ENCODE measurements at regions not wholly inside any gene's neighbourhood (a gene's known extent, or its start where the extent isn't known, plus 50 kb on each side); places are given as distances from the start of the nearest gene placed in this dataset.

DNA sequence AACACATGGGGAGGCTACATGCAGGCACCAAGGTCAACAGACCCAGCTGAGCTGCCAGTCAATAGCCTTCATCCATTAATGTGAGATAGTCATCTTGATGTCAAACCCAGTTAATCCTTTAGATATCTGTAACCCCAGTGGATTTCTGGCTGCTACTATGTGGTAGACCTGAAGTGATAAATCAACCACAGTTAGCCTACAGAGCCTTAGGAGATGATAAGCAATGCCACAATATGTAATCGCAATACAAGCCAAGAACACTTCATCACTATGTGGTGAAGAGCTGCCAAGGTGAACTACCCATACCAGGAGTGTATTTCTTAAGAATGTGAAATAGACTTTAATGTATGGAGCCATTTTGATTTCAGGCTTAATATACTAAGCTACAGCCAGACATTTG lies 1175.5 kb downstream of the DTWD2 start:
- DNase-seq (ENCODE audit: low spot score) (no peak), ATAC-seq (ENCODE audit: insufficient number of reproducible peaks, low FRiP score, low read depth) (no peak)
- no peak overlapping the region for H3K4me3 ChIP-seq
- TF ChIP-seq, protein P1, sequence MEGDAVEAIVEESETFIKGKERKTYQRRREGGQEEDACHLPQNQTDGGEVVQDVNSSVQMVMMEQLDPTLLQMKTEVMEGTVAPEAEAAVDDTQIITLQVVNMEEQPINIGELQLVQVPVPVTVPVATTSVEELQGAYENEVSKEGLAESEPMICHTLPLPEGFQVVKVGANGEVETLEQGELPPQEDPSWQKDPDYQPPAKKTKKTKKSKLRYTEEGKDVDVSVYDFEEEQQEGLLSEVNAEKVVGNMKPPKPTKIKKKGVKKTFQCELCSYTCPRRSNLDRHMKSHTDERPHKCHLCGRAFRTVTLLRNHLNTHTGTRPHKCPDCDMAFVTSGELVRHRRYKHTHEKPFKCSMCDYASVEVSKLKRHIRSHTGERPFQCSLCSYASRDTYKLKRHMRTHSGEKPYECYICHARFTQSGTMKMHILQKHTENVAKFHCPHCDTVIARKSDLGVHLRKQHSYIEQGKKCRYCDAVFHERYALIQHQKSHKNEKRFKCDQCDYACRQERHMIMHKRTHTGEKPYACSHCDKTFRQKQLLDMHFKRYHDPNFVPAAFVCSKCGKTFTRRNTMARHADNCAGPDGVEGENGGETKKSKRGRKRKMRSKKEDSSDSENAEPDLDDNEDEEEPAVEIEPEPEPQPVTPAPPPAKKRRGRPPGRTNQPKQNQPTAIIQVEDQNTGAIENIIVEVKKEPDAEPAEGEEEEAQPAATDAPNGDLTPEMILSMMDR (IDR thresholded peaks at IDR 0.05), result no peak
- no peaks in the 10 kb centered on the region for H3K9me3 ChIP-seq
- H3K27me3 ChIP-seq (replicated peaks; ENCODE audit: insufficient read depth), result no peaks in the 10 kb centered on the region
- H3K27ac ChIP-seq, result no peak overlapping the region
- H3K36me3 ChIP-seq, result no peaks in the 10 kb centered on the region
- H3K4me1 ChIP-seq (ENCODE audit: control insufficient read depth in 1 of 2, low read depth in 2 of 2), result no peaks in the 10 kb centered on the region

DNA sequence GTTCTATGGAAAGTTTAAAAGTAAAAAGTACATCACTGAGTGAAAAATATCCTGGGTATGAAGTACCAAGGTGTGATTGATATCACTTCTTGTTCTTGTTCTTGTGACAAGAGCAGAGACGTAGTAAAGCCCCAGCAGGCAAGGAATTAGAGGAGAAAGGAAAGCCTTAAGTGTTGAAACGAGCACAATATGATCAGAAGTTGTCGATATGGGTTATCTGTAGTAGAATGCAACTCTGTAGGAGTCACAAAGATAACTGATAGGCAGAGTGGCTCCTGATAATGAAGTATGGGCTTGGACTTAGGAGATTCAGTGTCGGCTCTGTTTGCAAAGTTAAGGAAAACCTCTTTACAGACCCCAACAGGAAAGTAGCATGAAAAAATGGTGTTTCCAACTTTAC lies 1179.1 kb downstream of the DTWD2 start:
- no peak for ATAC-seq (ENCODE audit: insufficient number of reproducible peaks, low FRiP score, low read depth)
- H3K4me1 ChIP-seq (ENCODE audit: control insufficient read depth in 1 of 2, low read depth in 2 of 2), result no peaks in the 10 kb centered on the region
- H3K4me3 ChIP-seq, result no peak overlapping the region
- no peaks in the 10 kb centered on the region for H3K27me3 ChIP-seq (replicated peaks; ENCODE audit: insufficient read depth)
- no peaks in the 10 kb centered on the region for H3K36me3 ChIP-seq
- H3K27ac ChIP-seq, result no peak overlapping the region
- H3K9me3 ChIP-seq, result no peaks in the 10 kb centered on the region
- TF ChIP-seq, protein P1 (IDR thresholded peaks at IDR 0.05), result no peak
- DNase-seq (ENCODE audit: low spot score), result no peak

DNA sequence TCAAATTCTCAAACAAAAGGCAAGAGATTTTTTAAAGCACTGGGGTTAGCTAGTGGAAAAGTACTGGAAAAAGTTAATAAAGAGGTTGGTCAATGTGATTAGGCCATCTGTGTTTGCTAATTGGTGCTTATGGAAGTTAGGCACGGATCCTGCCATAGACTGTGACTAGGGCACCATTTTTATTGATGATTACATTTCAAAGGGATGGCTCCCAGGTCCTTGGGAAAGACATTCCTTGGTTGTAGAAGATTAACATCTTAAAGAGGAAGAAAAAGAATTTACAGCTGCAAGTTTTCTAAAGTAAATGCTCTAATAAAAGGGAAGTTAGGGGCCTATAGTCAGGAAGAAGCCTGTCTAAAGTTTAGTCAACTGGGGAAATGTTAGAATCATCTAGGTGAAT lies 1183.3 kb downstream of the DTWD2 start:
- ATAC-seq (ENCODE audit: insufficient number of reproducible peaks, low FRiP score, low read depth), result no peak
- Histone ChIP-seq H3K4me1 (ENCODE audit: control insufficient read depth in 1 of 2, low read depth in 2 of 2) (no peaks in the 10 kb centered on the region), H3K9me3 (no peaks in the 10 kb centered on the region), H3K36me3 (no peaks in the 10 kb centered on the region), H3K27ac (no peak overlapping the region), H3K4me3 (no peak overlapping the region), H3K27me3 (replicated peaks; ENCODE audit: insufficient read depth) (no peaks in the 10 kb centered on the region)
- TF ChIP-seq, protein P1 (IDR thresholded peaks at IDR 0.05), result no peak
- DNase-seq (ENCODE audit: low spot score), result no peak

DNA sequence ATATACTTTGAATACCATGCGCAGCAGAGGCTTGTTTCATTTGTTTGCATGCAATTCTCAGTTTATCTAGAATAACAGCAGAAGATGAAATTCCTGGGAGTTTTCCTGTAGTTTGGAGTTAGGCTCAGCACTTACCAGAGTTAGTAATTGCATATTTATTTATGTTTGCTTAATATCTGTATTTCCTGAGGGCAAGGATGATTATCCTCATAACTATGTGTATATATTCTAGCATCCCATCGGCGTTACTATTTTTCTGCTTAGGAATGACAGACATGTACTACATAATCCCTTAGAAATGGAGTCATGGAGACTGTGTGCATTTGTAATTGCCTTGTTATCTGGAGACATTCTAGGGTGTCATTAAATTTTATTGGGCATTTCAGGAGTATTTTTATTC lies 1184.8 kb downstream of the DTWD2 start:
- ATAC-seq (ENCODE audit: insufficient number of reproducible peaks, low FRiP score, low read depth) (no peak), DNase-seq (ENCODE audit: low spot score) (no peak)
- H3K27me3 ChIP-seq (replicated peaks; ENCODE audit: insufficient read depth), result no peaks in the 10 kb centered on the region
- H3K36me3 ChIP-seq, result no peaks in the 10 kb centered on the region
- H3K4me1 ChIP-seq (ENCODE audit: control insufficient read depth in 1 of 2, low read depth in 2 of 2), result no peaks in the 10 kb centered on the region
- no peak overlapping the region for H3K4me3 ChIP-seq
- H3K27ac ChIP-seq, result no peak overlapping the region
- TF ChIP-seq, protein P1 (IDR thresholded peaks at IDR 0.05), result no peak
- no peaks in the 10 kb centered on the region for H3K9me3 ChIP-seq

DNA sequence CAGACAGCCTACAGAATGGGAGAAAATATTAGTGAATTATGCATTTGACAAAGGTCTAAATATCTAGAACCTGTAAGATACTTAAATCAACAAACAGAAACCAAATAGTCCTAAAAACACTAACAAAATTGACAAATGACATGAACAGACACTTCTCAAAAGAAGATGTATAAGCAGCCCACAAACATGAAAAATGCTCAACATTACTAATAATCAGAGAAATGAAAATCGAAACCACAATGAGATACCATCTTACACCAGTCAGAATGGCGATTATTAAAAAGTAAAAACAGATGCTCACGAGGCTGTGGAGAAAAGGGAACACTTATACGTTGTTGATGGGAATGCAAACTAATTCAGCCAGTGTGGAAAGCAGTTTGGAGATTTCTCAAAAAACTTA lies 1186.8 kb downstream of the DTWD2 start:
- H3K36me3 ChIP-seq, result no peaks in the 10 kb centered on the region

More for the DNA sequence above, 1186.8 kb downstream of the DTWD2 start:
- Histone ChIP-seq H3K27me3 (replicated peaks; ENCODE audit: insufficient read depth) (no peaks in the 10 kb centered on the region), H3K9me3 (no peaks in the 10 kb centered on the region), H3K4me3 (no peak overlapping the region), H3K4me1 (ENCODE audit: control insufficient read depth in 1 of 2, low read depth in 2 of 2) (no peaks in the 10 kb centered on the region), H3K27ac (no peak overlapping the region)
- TF ChIP-seq, protein P1 (IDR thresholded peaks at IDR 0.05), result no peak
- DNase-seq (ENCODE audit: low spot score) (no peak), ATAC-seq (ENCODE audit: insufficient number of reproducible peaks, low FRiP score, low read depth) (no peak)

Data from thoracic aorta (tissue), 2 donors.